ENCODE measurements at regions not wholly inside any gene's neighbourhood (a gene's known extent, or its start where the extent isn't known, plus 50 kb on each side); places are given as distances from the start of the nearest gene placed in this dataset.

- no peak for DNase-seq (ENCODE audit: low read depth in 2 of 3, low spot score in 2 of 3)
Measured at GRCh38 chr12:127223731-127224130, 1043.2 kb upstream of the TMEM132C start.

- no peak for DNase-seq (ENCODE audit: low read depth in 2 of 3, low spot score in 2 of 3)
Measured at GRCh38 chr12:127230843-127231260, 1036.1 kb upstream of the TMEM132C start.

GRCh38 chr12:127231371-127231770 is 1035.6 kb upstream of the TMEM132C start:
- DNase-seq (ENCODE audit: low read depth in 2 of 3, low spot score in 2 of 3) = no peak

GRCh38 chr12:127233016-127233415 is 1034.0 kb upstream of the TMEM132C start:
- no peak for DNase-seq (ENCODE audit: low read depth in 2 of 3, low spot score in 2 of 3)

GRCh38 chr12:127235761-127236160 is 1031.2 kb upstream of the TMEM132C start:
- DNase-seq (ENCODE audit: low read depth in 2 of 3, low spot score in 2 of 3) = no peak

- DNase-seq (ENCODE audit: low read depth in 2 of 3, low spot score in 2 of 3) = no peak
Measured at GRCh38 chr12:127236491-127236890, 1030.5 kb upstream of the TMEM132C start.

- no peak for DNase-seq (ENCODE audit: low read depth in 2 of 3, low spot score in 2 of 3)
Measured at GRCh38 chr12:127237151-127237550, 1029.8 kb upstream of the TMEM132C start.

- DNase-seq (ENCODE audit: low read depth in 2 of 3, low spot score in 2 of 3) = no peak
Measured at GRCh38 chr12:127238107-127238506, 1028.9 kb upstream of the TMEM132C start.

GRCh38 chr12:127239781-127240180 is 1027.2 kb upstream of the TMEM132C start:
- DNase-seq (ENCODE audit: low read depth in 2 of 3, low spot score in 2 of 3) = no peak

- no peak for DNase-seq (ENCODE audit: low read depth in 2 of 3, low spot score in 2 of 3)
Measured at GRCh38 chr12:127240249-127240929, 1026.6 kb upstream of the TMEM132C start.

GRCh38 chr12:127241072-127241817 is 1025.7 kb upstream of the TMEM132C start:
- no peak for DNase-seq (ENCODE audit: low read depth in 2 of 3, low spot score in 2 of 3)

GRCh38 chr12:127245009-127245408 is 1022.0 kb upstream of the TMEM132C start:
- DNase-seq (ENCODE audit: low read depth in 2 of 3, low spot score in 2 of 3) = no peak

- no peak for DNase-seq (ENCODE audit: low read depth in 2 of 3, low spot score in 2 of 3)
Measured at GRCh38 chr12:127245437-127245836, 1021.5 kb upstream of the TMEM132C start.

GRCh38 chr12:127247937-127248336 is 1019.0 kb upstream of the TMEM132C start:
- no peak for DNase-seq (ENCODE audit: low read depth in 2 of 3, low spot score in 2 of 3)

GRCh38 chr12:127249428-127249827 is 1017.5 kb upstream of the TMEM132C start:
- DNase-seq (ENCODE audit: low read depth in 2 of 3, low spot score in 2 of 3) = no peak

- no peak for DNase-seq (ENCODE audit: low read depth in 2 of 3, low spot score in 2 of 3)
Measured at GRCh38 chr12:127253797-127254327, 1013.1 kb upstream of the TMEM132C start.

GRCh38 chr12:127254420-127254955 is 1012.5 kb upstream of the TMEM132C start:
- no peak for DNase-seq (ENCODE audit: low read depth in 2 of 3, low spot score in 2 of 3)

GRCh38 chr12:127257366-127257935 is 1009.5 kb upstream of the TMEM132C start:
- DNase-seq (ENCODE audit: low read depth in 2 of 3, low spot score in 2 of 3) = no peak

GRCh38 chr12:127260531-127260930 is 1006.4 kb upstream of the TMEM132C start:
- DNase-seq (ENCODE audit: low read depth in 2 of 3, low spot score in 2 of 3) = no peak

GRCh38 chr12:127260999-127261398 is 1006.0 kb upstream of the TMEM132C start:
- DNase-seq (ENCODE audit: low read depth in 2 of 3, low spot score in 2 of 3) = no peak

- DNase-seq (ENCODE audit: low read depth in 2 of 3, low spot score in 2 of 3) = no peak
Measured at GRCh38 chr12:127262615-127263014, 1004.4 kb upstream of the TMEM132C start.

- DNase-seq (ENCODE audit: low read depth in 2 of 3, low spot score in 2 of 3) = no peak
Measured at GRCh38 chr12:127263621-127264020, 1003.3 kb upstream of the TMEM132C start.

Data from activated CD8-positive, alpha-beta memory T cell treated with anti-CD3 and anti-CD28 coated beads for 48 hours (primary cell).